ENCODE measurements at regions not wholly inside any gene's neighbourhood (a gene's known extent, or its start where the extent isn't known, plus 50 kb on each side); places are given as distances from the start of the nearest gene placed in this dataset.

DNA sequence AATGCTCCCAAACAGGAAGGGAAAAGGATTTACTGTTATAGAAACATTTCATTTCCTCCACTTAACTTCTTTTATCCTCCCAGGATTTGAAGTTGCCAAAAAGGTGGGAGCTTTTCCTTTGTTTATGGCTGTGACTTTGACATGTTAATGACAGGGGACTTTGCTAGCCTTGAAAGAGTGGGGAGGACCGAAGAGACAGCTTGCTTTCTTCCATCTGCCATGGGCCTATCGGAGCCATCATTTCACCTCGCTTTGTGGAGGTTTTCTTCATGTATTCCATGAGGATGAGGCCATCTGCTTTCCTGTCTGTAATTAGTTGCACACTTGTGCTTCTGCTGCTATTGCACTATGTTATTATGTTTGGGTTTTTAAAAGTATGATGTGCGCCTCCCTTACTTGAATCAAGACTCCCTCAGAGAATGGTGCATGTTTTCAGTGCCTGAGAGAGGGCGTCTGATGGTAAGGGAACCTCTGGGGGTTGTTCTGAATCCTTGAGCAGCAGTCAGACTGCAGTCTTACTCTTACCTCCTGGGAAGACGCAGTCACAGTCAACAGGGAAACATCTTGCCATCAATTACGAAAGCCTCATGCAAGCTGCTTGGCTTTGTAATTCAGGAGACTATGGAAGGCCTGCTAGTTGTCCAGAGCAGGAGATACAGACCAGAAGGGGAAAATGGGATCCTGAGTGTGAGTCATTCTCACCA, 173.3 kb upstream of the MGAT5 start (continued):
- no peak for TF ChIP-seq CHD7 (IDR thresholded peaks at IDR 0.05; ENCODE audit: insufficient replicate concordance, low read length)
- TF ChIP-seq SIRT6 (IDR thresholded peaks at IDR 0.05; ENCODE audit: low read length), result no peak
- TF ChIP-seq TAF1 (IDR thresholded peaks at IDR 0.05; ENCODE audit: low read depth, low read length), result no peak
- TF ChIP-seq POU5F1 (IDR thresholded peaks at IDR 0.05; ENCODE audit: low read depth, low read length), result no peak
- TF ChIP-seq HDAC6 (IDR thresholded peaks at IDR 0.05; ENCODE audit: low read depth, low read length), result no peak
- no peak for TF ChIP-seq CTCF (IDR thresholded peaks at IDR 0.05; ENCODE audit: control extremely low read depth in 1 of 3, insufficient read depth in 1 of 3, low read depth in 1 of 3, low read length in 3 of 3)
- TF ChIP-seq, protein P1, sequence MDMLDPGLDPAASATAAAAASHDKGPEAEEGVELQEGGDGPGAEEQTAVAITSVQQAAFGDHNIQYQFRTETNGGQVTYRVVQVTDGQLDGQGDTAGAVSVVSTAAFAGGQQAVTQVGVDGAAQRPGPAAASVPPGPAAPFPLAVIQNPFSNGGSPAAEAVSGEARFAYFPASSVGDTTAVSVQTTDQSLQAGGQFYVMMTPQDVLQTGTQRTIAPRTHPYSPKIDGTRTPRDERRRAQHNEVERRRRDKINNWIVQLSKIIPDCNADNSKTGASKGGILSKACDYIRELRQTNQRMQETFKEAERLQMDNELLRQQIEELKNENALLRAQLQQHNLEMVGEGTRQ (IDR thresholded peaks at IDR 0.05; ENCODE audit: low read length), result no peak

Data from H1 (cell line).